ENCODE measurements at regions not wholly inside any gene's neighbourhood (a gene's known extent, or its start where the extent isn't known, plus 50 kb on each side); places are given as distances from the start of the nearest gene placed in this dataset.

DNA sequence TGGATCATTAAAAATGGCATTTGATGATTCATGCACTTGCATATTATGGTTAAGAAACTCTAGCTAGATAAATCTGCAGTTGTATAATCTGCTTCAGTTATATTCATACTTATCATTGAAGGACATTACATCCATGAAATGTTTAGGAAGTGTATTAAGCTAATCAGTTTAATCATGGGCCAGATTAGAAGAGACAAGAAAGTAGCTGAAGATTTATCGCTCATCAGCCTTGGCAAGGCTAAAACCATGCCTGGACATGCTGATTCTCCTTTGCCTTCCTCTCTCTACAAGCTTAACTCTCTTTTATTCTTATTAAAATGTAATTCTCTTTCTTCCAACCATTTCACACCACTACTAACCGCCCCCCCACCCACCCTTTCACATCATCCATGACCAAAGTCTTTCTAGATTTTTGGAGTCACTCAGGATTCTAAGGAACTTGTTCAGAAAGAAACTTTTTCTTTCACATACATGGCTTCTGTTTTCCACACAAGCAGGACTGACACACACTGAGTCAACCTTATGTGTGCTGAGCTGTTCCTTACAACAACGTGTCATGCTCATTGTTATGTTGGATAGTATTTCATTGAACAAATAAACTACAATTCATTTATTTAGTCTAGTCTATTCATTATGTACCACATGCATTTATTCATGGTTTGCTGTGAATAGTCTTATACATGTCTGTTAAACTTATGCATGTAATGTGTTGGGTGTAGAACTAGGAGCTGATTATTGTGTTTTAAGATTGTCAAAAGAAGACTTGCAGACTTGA lies 227.3 kb upstream of the SP8 start:
- no peak for DNase-seq (ENCODE audit: extremely low read depth, low read depth)
- H3K4me3 ChIP-seq (replicated peaks; ENCODE audit: low read depth, low read length) = no peak overlapping the region
- TF ChIP-seq, protein P1, sequence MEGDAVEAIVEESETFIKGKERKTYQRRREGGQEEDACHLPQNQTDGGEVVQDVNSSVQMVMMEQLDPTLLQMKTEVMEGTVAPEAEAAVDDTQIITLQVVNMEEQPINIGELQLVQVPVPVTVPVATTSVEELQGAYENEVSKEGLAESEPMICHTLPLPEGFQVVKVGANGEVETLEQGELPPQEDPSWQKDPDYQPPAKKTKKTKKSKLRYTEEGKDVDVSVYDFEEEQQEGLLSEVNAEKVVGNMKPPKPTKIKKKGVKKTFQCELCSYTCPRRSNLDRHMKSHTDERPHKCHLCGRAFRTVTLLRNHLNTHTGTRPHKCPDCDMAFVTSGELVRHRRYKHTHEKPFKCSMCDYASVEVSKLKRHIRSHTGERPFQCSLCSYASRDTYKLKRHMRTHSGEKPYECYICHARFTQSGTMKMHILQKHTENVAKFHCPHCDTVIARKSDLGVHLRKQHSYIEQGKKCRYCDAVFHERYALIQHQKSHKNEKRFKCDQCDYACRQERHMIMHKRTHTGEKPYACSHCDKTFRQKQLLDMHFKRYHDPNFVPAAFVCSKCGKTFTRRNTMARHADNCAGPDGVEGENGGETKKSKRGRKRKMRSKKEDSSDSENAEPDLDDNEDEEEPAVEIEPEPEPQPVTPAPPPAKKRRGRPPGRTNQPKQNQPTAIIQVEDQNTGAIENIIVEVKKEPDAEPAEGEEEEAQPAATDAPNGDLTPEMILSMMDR (IDR thresholded peaks at IDR 0.05; ENCODE audit: low read depth, low read length, missing control alignments) = no peak

DNA sequence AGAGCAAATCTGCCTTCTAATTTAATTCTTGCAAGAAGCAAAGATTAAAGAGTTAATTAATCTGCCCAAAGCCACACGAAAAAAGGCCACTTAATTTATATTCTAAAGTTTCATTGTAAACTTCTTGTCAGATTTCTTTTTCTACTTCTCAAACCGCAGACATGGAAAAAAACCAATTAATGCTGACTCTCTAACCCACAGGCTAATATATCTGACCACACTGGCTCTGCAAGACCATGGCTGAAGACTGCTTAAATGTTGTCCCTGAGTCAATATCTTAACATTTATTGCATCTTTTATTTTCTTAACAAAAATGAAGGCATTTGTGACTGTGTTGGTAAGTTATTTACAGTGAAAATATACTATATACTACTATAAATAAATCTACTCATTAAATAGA lies 234.0 kb upstream of the SP8 start:
- DNase-seq (ENCODE audit: extremely low read depth, low read depth) = no peak
- TF ChIP-seq, protein P1 (IDR thresholded peaks at IDR 0.05; ENCODE audit: low read depth, low read length, missing control alignments) = no peak
- no peak overlapping the region for H3K4me3 ChIP-seq (replicated peaks; ENCODE audit: low read depth, low read length)

DNA sequence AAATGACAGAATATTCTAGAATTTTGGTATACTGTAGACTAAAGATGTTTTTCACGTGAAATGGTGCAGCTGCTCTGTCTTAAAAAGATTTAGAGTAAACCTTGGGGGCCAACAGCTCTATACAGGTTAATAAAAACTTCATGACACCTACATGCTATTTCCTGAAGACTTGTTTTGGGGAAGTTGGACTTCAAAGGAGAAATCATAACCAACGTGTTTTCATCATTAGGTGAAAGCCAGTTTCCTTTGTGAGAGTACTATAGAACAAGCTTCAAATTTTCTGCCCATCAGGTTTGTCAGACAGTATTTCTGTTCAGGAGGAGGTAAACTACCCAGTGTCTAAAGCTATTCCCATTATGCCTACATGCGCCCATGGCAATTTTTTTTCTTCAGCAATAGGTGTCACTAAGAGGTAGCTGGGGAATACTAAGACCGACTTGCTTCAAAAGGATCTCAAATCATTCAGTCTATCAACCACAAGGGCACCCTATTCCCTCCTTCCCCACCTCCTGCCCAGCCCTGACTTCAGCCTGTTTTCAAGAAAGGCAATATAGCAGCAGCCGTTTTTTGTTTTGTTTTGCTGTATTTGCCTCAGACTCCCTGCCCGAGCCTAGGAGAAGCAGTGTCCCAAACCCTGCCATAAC lies 237.3 kb upstream of the SP8 start:
- H3K4me3 ChIP-seq (replicated peaks; ENCODE audit: low read depth, low read length) = no peak overlapping the region
- no peak for DNase-seq (ENCODE audit: extremely low read depth, low read depth)
- TF ChIP-seq, protein P1 (IDR thresholded peaks at IDR 0.05; ENCODE audit: low read depth, low read length, missing control alignments) = no peak

DNA sequence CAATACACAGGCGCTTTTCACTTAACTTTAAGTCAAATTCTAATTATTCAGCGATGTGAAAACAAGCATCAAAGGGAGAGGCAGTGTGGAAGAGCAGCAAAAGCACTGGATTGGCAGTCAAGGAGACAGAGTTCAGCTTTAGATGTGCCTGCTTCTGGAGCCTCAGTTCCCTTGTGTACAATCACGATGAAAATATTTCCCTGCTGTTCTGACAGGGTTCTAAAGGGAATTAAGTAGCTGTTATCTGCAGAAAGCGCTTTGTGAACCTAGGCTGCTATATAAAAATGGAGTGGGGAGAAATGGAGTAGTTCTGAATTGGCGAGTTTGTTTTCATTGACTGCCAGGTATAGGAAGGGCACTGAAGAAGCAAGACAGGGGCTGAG lies 237.8 kb upstream of the SP8 start:
- TF ChIP-seq, protein P1 (IDR thresholded peaks at IDR 0.05; ENCODE audit: low read depth, low read length, missing control alignments) = no peak
- DNase-seq (ENCODE audit: extremely low read depth, low read depth) = no peak
- no peak overlapping the region for H3K4me3 ChIP-seq (replicated peaks; ENCODE audit: low read depth, low read length)

DNA sequence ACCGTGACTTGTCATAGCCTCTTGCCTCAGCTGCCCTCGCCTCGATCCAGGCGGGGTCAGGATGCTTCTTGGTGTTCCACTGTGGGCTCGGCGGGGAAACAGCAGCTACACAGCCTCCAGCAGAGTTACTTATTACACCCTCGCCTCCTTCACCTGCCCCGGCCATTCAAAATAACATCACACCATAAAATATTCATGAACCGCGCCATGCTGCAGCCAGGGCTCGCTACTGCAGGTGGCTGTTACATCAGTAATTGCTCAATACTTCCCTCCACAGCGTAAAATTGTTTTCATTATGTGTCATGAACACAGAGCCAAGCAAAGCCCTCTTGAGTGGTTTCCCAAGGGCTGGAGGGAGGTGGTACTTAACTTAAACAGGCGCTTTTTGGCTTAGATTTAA lies 241.5 kb upstream of the SP8 start:
- TF ChIP-seq, protein P1 (IDR thresholded peaks at IDR 0.05; ENCODE audit: low read depth, low read length, missing control alignments) = no peak
- H3K4me3 ChIP-seq (replicated peaks; ENCODE audit: low read depth, low read length) = no peak overlapping the region
- no peak for DNase-seq (ENCODE audit: extremely low read depth, low read depth)

DNA sequence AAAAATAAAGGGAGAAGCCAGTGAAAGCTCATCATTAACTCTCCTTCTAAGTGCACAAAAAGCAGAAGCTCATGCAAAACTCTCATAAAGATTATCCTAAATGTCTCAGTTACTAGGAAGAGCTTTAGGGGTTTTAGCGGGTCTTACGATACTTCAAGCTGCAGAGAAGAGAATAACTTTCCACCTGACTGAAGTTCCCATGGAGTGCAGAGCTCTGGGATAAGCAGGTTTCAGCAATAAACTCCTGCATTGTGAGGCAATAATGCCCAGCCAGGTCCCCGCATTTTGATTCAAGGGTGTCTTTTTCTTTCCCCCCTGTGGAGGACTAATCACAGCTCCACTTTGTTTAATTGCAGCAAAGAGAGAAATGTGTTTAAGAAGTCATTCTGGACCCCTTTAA lies 241.9 kb upstream of the SP8 start:
- TF ChIP-seq, protein P1 (IDR thresholded peaks at IDR 0.05; ENCODE audit: low read depth, low read length, missing control alignments) = no peak
- H3K4me3 ChIP-seq (replicated peaks; ENCODE audit: low read depth, low read length) = no peak overlapping the region
- DNase-seq (ENCODE audit: extremely low read depth, low read depth) = no peak

Measured in HFF-Myc (cell line).